Psoas muscle (tissue), 7 donors: ENCODE measurements at regions not wholly inside any gene's neighbourhood (a gene's known extent, or its start where the extent isn't known, plus 50 kb on each side); places are given as distances from the start of the nearest gene placed in this dataset.
"Not testable (repeated sequence)": the region's sequence is repeated elsewhere in the genome, so short reads cannot be mapped to it uniquely, and the experiment has no call there.

ENCODE experiments used
- ATAC-seq, 4 donors: fragments of 200-7000 bp; cut with Tn5 transposase; one replicate each; pipeline ENCODE4 v1.9.1; 2020; ENCODE audit warnings: moderate library complexity in 3 of 4, mild to moderate bottlenecking in 2 of 4
- DNase-seq, 2 donors: peaks; one replicate each; pipeline ENCODE4 v3.0.0-alpha.2; 2020
- H3K27ac ChIP-seq: fragments of 200-600 bp; one replicate; pipeline ENCODE4 v1.8.0; 2022
- H3K27me3 ChIP-seq, 3 donors: fragments of 200-600 bp in 1 of 3; one replicate each; pipeline versions ENCODE4 v1.6.1 to v1.8.0; 2013 to 2022; ENCODE audit warnings: low read length in 2 of 3, mild to moderate bottlenecking in 2 of 3, moderate library complexity in 1 of 3; ENCODE audit not compliant: insufficient read depth in 3 of 3
- H3K36me3 ChIP-seq, 2 donors: fragments of 200-600 bp in 1 of 2; one replicate each; pipeline versions ENCODE4 v1.6.1 to v1.8.0; 2013 to 2022; ENCODE audit warnings: low read depth in 1 of 2, mild to moderate bottlenecking in 1 of 2, moderate library complexity in 1 of 2; ENCODE audit not compliant: insufficient read depth in 1 of 2
- H3K4me1 ChIP-seq: fragments of 200-600 bp; one replicate; pipeline ENCODE4 v1.8.0; 2022
- H3K4me3 ChIP-seq: fragments of 200-600 bp; one replicate; pipeline ENCODE4 v1.8.0; 2022; ENCODE audit warnings: mild to moderate bottlenecking
- H3K9me3 ChIP-seq: fragments of 200-600 bp; one replicate; pipeline ENCODE4 v1.8.0; 2022
- WGBS, 3 donors: extraction: QIAGEN DNeasy Blood & Tissue Kit; methylation state at CpG; one replicate each; pipeline versions ENCODE4 v1.1.6 to v1.1.7; 2013; 5-methylcytosine and 5-hydroxymethylcytosine counted together
- intact Hi-C, 2 donors: fragments of 100-400 bp; cut with DNase I; formaldehyde crosslinking; loops; one replicate each; pipeline versions ENCODE4 v1.11.0 to v1.14.2; 2022
- TF ChIP-seq, protein P1 (sequence below): fragments of 200-600 bp; IDR thresholded peaks from one replicate; pipeline ENCODE4 v1.8.0; 2022; ENCODE audit warnings: antibody characterized with exemption
- donor health status: healthy with polysubstance abuse.
- donor health status: DM: no; HTN: no; CAD: no; lungs with moderate emphysema.
- donor health status: Bipolar disorder and iron deficiency.
- donor health status: healthy.
- donor health status: DM: yes; HTN: yes; CAD: no.
- donor health status: DM: no; HTN: no; CAD: no.
- donor health status: DM: yes; HTN: yes; CAD: no.

DNA sequence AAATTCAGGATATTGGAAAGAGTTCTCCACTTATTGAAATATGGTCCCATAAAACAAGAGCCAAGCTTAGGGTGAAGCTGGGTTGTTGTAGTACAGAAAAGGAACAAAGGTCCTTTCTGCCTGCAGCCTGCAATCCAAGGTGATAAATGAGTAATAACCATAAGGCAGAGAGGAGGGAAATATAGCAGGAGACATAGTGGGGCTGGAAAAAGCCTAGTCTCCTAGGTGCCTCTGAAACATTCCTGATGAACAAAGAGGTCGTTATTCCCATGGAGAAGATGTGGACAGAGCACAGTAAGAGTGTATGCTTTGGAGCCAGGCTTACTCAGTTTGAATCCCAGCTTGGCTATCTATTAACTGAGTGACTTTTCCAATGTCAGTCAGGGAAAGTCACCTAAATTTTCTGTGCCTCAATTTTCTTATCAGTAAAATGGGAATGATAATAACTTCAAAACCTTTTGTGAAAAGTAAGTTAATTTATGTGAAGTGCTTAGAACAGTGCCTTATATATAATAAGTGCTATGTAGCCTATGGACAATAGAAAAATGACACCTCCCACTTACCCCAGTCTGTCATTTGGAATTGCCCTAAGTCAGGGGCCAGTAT is 110.8 kb upstream of the GRIN3A start:
- TF ChIP-seq, protein P1, sequence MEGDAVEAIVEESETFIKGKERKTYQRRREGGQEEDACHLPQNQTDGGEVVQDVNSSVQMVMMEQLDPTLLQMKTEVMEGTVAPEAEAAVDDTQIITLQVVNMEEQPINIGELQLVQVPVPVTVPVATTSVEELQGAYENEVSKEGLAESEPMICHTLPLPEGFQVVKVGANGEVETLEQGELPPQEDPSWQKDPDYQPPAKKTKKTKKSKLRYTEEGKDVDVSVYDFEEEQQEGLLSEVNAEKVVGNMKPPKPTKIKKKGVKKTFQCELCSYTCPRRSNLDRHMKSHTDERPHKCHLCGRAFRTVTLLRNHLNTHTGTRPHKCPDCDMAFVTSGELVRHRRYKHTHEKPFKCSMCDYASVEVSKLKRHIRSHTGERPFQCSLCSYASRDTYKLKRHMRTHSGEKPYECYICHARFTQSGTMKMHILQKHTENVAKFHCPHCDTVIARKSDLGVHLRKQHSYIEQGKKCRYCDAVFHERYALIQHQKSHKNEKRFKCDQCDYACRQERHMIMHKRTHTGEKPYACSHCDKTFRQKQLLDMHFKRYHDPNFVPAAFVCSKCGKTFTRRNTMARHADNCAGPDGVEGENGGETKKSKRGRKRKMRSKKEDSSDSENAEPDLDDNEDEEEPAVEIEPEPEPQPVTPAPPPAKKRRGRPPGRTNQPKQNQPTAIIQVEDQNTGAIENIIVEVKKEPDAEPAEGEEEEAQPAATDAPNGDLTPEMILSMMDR: no peak
- H3K9me3 ChIP-seq: no peaks in the 10 kb centered on the region
- H3K4me1 ChIP-seq: no peaks in the 10 kb centered on the region
- DNase-seq: no peak
- H3K27ac ChIP-seq: no peak overlapping the region
- ATAC-seq: no peak
- H3K27me3 ChIP-seq: peaks cover 0 to 3% (median 0%) of the 10 kb centered on the region in 3 donors
- H3K4me3 ChIP-seq: no peak overlapping the region
- H3K36me3 ChIP-seq: no peaks in the 10 kb centered on the region
- intact Hi-C loops: no loop called here
- WGBS, 3 donors: 53 to 63% (median 59%) methylated on average over 1 of the region's 1 CpG

DNA sequence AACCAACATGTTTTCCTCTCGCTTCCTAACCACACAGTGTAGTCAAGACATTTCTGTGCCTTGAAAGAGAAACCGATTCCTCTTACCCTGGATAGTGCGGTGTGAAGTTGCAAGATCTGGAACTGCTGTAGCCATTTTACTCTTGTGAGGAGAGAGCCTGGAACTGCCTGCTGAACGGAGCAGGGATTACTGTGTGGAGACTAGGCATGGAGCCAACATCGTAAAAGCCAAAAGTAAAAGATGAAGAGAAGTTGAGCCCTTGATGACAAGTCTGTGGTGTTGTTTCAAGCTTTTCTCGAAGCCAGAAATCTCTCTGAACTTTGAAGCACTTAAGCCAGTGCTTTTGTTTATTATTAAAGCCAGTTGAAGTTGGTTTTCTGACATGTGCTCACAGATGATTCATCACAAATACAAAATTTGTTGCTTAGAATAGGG is 110.1 kb upstream of the GRIN3A start:
- H3K4me3 ChIP-seq: no peak overlapping the region
- DNase-seq (no peak), ATAC-seq (no peak)
- no peaks in the 10 kb centered on the region for H3K4me1 ChIP-seq
- no peaks in the 10 kb centered on the region for H3K36me3 ChIP-seq
- no peaks in the 10 kb centered on the region for H3K9me3 ChIP-seq
- TF ChIP-seq, protein P1: no peak
- WGBS, 3 donors: 26 to 34% (median 27%) methylated on average over 6 of the region's 6 CpGs
- peaks cover 0 to 3% (median 0%) of the 10 kb centered on the region in 3 donors for H3K27me3 ChIP-seq
- intact Hi-C loops: no loop called here
- H3K27ac ChIP-seq: no peak overlapping the region

DNA sequence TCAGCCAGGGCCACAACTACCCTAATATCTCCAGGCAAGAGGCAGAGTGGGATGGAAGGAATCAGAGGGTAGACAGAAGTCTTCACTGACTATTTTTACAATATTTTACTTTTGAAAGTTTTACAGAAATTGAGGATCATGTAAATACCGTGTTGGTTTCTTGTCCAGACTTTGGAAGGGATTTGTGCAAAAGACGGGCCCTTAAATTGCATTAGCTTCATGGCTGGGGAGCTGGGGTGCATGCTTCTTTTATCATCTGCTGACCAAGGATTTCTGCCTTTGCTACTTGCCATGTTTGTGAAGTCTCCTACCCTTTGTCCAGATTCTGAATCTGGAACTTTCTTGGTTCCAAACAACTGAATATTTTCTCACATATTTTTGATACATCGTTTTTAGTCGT is 107.7 kb upstream of the GRIN3A start:
- intact Hi-C loops: no loop called here
- TF ChIP-seq, protein P1: no peak

DNA sequence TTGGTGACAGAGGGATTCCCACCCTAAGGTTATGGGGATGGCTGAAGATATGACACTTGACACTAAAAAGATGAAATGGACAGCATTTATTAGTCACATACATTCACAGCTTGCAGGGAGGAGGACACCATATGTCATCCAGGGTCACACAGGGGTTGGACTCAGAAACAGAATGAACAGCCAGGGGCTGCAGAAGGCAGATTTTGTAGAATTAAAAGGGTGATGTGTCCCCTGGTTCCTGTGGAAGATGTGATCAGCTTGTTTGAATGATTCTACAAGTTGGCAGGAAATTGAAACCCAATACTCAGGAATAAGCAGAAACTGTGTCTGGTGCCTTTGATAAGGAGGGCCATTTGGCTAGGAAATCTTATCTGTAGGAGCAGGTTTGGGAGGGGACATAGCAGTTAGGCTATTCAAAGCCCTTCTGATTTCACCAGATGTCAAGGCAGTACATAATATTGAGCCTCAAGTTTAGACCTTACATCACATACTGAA is 102.3 kb upstream of the GRIN3A start:
- intact Hi-C loops: no loop called here
- no peak for ATAC-seq
- no peak overlapping the region for H3K27ac ChIP-seq

More for the DNA sequence above, 107.7 kb upstream of the GRIN3A start:
- ATAC-seq (no peak), DNase-seq (no peak)
- Histone ChIP-seq H3K9me3 (no peaks in the 10 kb centered on the region), H3K4me1 (no peaks in the 10 kb centered on the region), H3K4me3 (no peak overlapping the region), H3K36me3 (no peaks in the 10 kb centered on the region), H3K27me3 (no peaks in the 10 kb centered on the region), H3K27ac (no peak overlapping the region)
- 83 to 88% (median 87%) methylated on average over 4 of the region's 4 CpGs for WGBS, 3 donors

DNA sequence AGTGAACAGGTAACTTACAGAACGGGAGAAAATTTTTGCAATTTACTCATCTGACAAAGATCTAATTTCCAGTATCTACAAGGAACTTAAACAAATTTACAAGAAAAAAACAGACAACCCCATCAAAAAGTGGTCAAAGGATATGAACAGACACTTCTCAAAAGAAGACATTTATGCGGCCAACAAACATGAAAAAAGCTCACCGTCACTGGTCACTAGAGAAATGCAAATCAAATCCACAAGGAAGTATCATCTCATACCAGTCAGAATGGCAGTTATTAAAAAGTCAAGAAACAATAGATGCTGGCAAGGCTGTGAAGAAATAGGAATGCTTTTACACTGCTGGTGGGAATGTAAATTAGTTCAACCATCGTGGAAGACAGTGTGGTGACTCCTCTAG is 100.5 kb upstream of the GRIN3A start:
- H3K27ac ChIP-seq, H3K27me3 ChIP-seq, H3K36me3 ChIP-seq, H3K4me1 ChIP-seq, ATAC-seq, intact Hi-C loops, DNase-seq, H3K4me3 ChIP-seq, H3K9me3 ChIP-seq: not testable (repeated sequence)
- 81 to 88% (median 83%) methylated on average over 4 of the region's 4 CpGs for WGBS, 3 donors

More for the DNA sequence above, 102.3 kb upstream of the GRIN3A start:
- Histone ChIP-seq H3K4me3 (no peak overlapping the region), H3K27me3 (no peaks in the 10 kb centered on the region), H3K4me1 (no peaks in the 10 kb centered on the region), H3K36me3 (no peaks in the 10 kb centered on the region), H3K9me3 (no peaks in the 10 kb centered on the region)
- no peak for DNase-seq
- TF ChIP-seq, protein P1: no peak
